ENCODE measurements at regions not wholly inside any gene's neighbourhood (a gene's known extent, or its start where the extent isn't known, plus 50 kb on each side); places are given as distances from the start of the nearest gene placed in this dataset.
"Not testable (repeated sequence)": the region's sequence is repeated elsewhere in the genome, so short reads cannot be mapped to it uniquely, and the experiment has no call there.

GRCh38 chr17:21551081-21551881 is 141.0 kb upstream of the KCNJ18 start:
- DNase-seq: peak; percentile 26 to 62

GRCh38 chr17:21558921-21559320 is 133.4 kb upstream of the KCNJ18 start:
- DNase-seq: not testable (repeated sequence)

- DNase-seq: no peak
These were observed 128.1 kb upstream of the KCNJ18 start for GRCh38 chr17:21564262-21564661.

- DNase-seq: not testable (repeated sequence)
These were observed 127.6 kb upstream of the KCNJ18 start for GRCh38 chr17:21564757-21565156.

GRCh38 chr17:21570427-21570826 is 121.9 kb upstream of the KCNJ18 start:
- DNase-seq: not testable (repeated sequence)

GRCh38 chr17:21572148-21572547 is 120.2 kb upstream of the KCNJ18 start:
- not testable (repeated sequence) for DNase-seq

GRCh38 chr17:21573271-21573960 is 118.9 kb upstream of the KCNJ18 start:
- DNase-seq: not testable (repeated sequence)

- peak in 1 of 2 experiments; percentile 34 for DNase-seq
These were observed 118.2 kb upstream of the KCNJ18 start for GRCh38 chr17:21573961-21574610.

GRCh38 chr17:21574611-21575255 is 117.6 kb upstream of the KCNJ18 start:
- not testable (repeated sequence) for DNase-seq

GRCh38 chr17:21578783-21579182 is 113.5 kb upstream of the KCNJ18 start:
- not testable (repeated sequence) for DNase-seq

GRCh38 chr17:21592774-21593173 is 99.5 kb upstream of the KCNJ18 start:
- no peak for DNase-seq

- peak in 1 of 2 experiments; percentile 6 for DNase-seq
These were observed 98.7 kb upstream of the KCNJ18 start for GRCh38 chr17:21593452-21594105.

GRCh38 chr17:21595086-21595485 is 97.2 kb upstream of the KCNJ18 start:
- DNase-seq: no peak

GRCh38 chr17:21602176-21602575 is 90.1 kb upstream of the KCNJ18 start:
- DNase-seq: no peak

GRCh38 chr17:21603292-21603691 is 89.0 kb upstream of the KCNJ18 start:
- DNase-seq: not testable (repeated sequence)

GRCh38 chr17:21611443-21611842 is 80.9 kb upstream of the KCNJ18 start:
- not testable (repeated sequence) for DNase-seq

- DNase-seq: not testable (repeated sequence)
These were observed 79.9 kb upstream of the KCNJ18 start for GRCh38 chr17:21612123-21613070.

GRCh38 chr17:21613071-21613429 is 79.3 kb upstream of the KCNJ18 start:
- DNase-seq: no peak

- DNase-seq: not testable (repeated sequence)
These were observed 65.3 kb upstream of the KCNJ18 start for GRCh38 chr17:21626987-21627386.
